Stimulated activated CD4-positive, alpha-beta T cell treated with anti-CD3 and anti-CD28 coated beads, Interleukin-15, amount 100 ng/mL, for 24 hours (primary cell): ENCODE measurements at regions not wholly inside any gene's neighbourhood (a gene's known extent, or its start where the extent isn't known, plus 50 kb on each side); places are given as distances from the start of the nearest gene placed in this dataset.
A peak's percentile ranks its signal among the peaks of the same experiment; 100 is the strongest.
"Not testable (repeated sequence)": the region's sequence is repeated elsewhere in the genome, so short reads cannot be mapped to it uniquely, and the experiment has no call there.

ENCODE experiments used
- DNase-seq: peaks from one replicate; pipeline ENCODE4 v3.0.0-alpha.2; 2020

GRCh38 chr7:3138997-3139396, 95.3 kb upstream of the CARD11 start:
- DNase-seq, result no peak

GRCh38 chr7:3140834-3141233, 97.2 kb upstream of the CARD11 start:
- DNase-seq, result no peak

GRCh38 chr7:3141326-3141725, 97.7 kb upstream of the CARD11 start:
- DNase-seq, result no peak

- DNase-seq, result no peak
Measured at GRCh38 chr7:3143869-3144775, 100.5 kb upstream of the CARD11 start.

GRCh38 chr7:3144776-3145125, 101.1 kb upstream of the CARD11 start:
- DNase-seq, result not testable (repeated sequence)

- peak; percentile 9 for DNase-seq
Measured at GRCh38 chr7:3146571-3147226, 103.0 kb upstream of the CARD11 start.

- not testable (repeated sequence) for DNase-seq
Measured at GRCh38 chr7:3148471-3148870, 104.8 kb upstream of the CARD11 start.

GRCh38 chr7:3149231-3149995, 105.7 kb upstream of the CARD11 start:
- no peak for DNase-seq

- no peak for DNase-seq
Measured at GRCh38 chr7:3150027-3150426, 106.4 kb upstream of the CARD11 start.

GRCh38 chr7:3151784-3152183, 108.1 kb upstream of the CARD11 start:
- no peak for DNase-seq

GRCh38 chr7:3152714-3153113, 109.0 kb upstream of the CARD11 start:
- DNase-seq, result no peak

- no peak for DNase-seq
Measured at GRCh38 chr7:3153118-3153517, 109.5 kb upstream of the CARD11 start.

- DNase-seq, result no peak
Measured at GRCh38 chr7:3154317-3154716, 110.7 kb upstream of the CARD11 start.

- peak; percentile 73 for DNase-seq
Measured at GRCh38 chr7:3154881-3155494, 111.3 kb upstream of the CARD11 start.

- no peak for DNase-seq
Measured at GRCh38 chr7:3156508-3156907, 112.8 kb upstream of the CARD11 start.

GRCh38 chr7:3157566-3158287, 114.1 kb upstream of the CARD11 start:
- no peak for DNase-seq

- DNase-seq, result no peak
Measured at GRCh38 chr7:3158341-3158760, 114.7 kb upstream of the CARD11 start.

- DNase-seq, result no peak
Measured at GRCh38 chr7:3159039-3159438, 115.4 kb upstream of the CARD11 start.

GRCh38 chr7:3159445-3159844, 115.8 kb upstream of the CARD11 start:
- DNase-seq, result no peak

- not testable (repeated sequence) for DNase-seq
Measured at GRCh38 chr7:3159926-3160325, 116.3 kb upstream of the CARD11 start.

- peak; percentile 40 for DNase-seq
Measured at GRCh38 chr7:3162289-3162688, 118.6 kb upstream of the CARD11 start.

- DNase-seq, result not testable (repeated sequence)
Measured at GRCh38 chr7:3162798-3163197, 119.1 kb upstream of the CARD11 start.
